Liver (tissue), 8 donors: ENCODE measurements at regions not wholly inside any gene's neighbourhood (a gene's known extent, or its start where the extent isn't known, plus 50 kb on each side); places are given as distances from the start of the nearest gene placed in this dataset.

Experiments used
- DNase-seq: peaks from one replicate; pipeline ENCODE4 v3.0.0-alpha.2; 2017; ENCODE audit warnings: low spot score
- H3K27ac ChIP-seq, 2 donors: one replicate each; pipeline ENCODE4 v1.7.0; 2013; ENCODE audit warnings: inconsistent platforms in 2 of 2, low read length in 2 of 2, control low read depth in 1 of 2, low read depth in 1 of 2, mild to moderate bottlenecking in 1 of 2
- H3K27me3 ChIP-seq, 4 donors: one replicate each; pipeline versions ENCODE4 v1.6.1 to v1.7.0; 2013; ENCODE audit warnings: low read length in 3 of 4, inconsistent platforms in 1 of 4, mild to moderate bottlenecking in 1 of 4, moderate library complexity in 1 of 4; ENCODE audit not compliant: control insufficient read depth in 4 of 4, insufficient read depth in 4 of 4
- H3K36me3 ChIP-seq, 4 donors: one replicate each; pipeline versions ENCODE4 v1.6.1 to v1.7.0; 2013; ENCODE audit warnings: low read length in 3 of 4, mild to moderate bottlenecking in 3 of 4, low read depth in 1 of 4, moderate library complexity in 1 of 4; ENCODE audit not compliant: control insufficient read depth in 4 of 4, insufficient read depth in 3 of 4
- H3K4me1 ChIP-seq, 4 donors: one replicate each; pipeline versions ENCODE4 v1.6.1 to v1.7.0; 2013; ENCODE audit warnings: low read length in 3 of 4, mild to moderate bottlenecking in 3 of 4, moderate library complexity in 1 of 4; ENCODE audit not compliant: control insufficient read depth in 4 of 4, insufficient read depth in 4 of 4
- H3K4me3 ChIP-seq, 3 donors: one replicate each; pipeline versions ENCODE4 v1.6.1 to v1.7.0; 2013; ENCODE audit warnings: low read length in 3 of 3, control low read depth in 1 of 3, low read depth in 1 of 3, mild to moderate bottlenecking in 1 of 3
- H3K9ac ChIP-seq, 2 donors: one replicate each; pipeline ENCODE4 v1.7.0; 2013; ENCODE audit warnings: low read length in 2 of 2, mild to moderate bottlenecking in 2 of 2, moderate library complexity in 2 of 2, control low read depth in 1 of 2, low read depth in 1 of 2
- H3K9me3 ChIP-seq, 4 donors: one replicate each; pipeline versions ENCODE4 v1.6.1 to v1.7.0; 2013; ENCODE audit warnings: low read length in 3 of 4; ENCODE audit not compliant: control insufficient read depth in 4 of 4
- CTCF ChIP-seq: fragments of 150-350 bp; IDR thresholded peaks from 2 replicates; pipeline ENCODE4 v1.5.1; 2017; ENCODE audit warnings: improper control_type of control experiment, low read depth, low read length; ENCODE audit not compliant: missing input control
- FOXA1 ChIP-seq: IDR thresholded peaks from 2 replicates; pipeline ENCODE4 v1.6.1; 2016; ENCODE audit warnings: antibody characterized with exemption
- HNF4A ChIP-seq, 2 donors: conservative IDR thresholded peaks; 2 replicates each; pipeline ENCODE4 v1.6.1; 2016; ENCODE audit warnings: antibody characterized with exemption in 2 of 2, mild to moderate bottlenecking in 2 of 2
- JUND ChIP-seq, 2 donors: IDR thresholded peaks; 2 replicates each; pipeline ENCODE4 v1.6.1; 2016; ENCODE audit warnings: antibody characterized with exemption in 2 of 2
- MAX ChIP-seq: IDR thresholded peaks from 2 replicates; pipeline ENCODE4 v1.6.1; 2016; ENCODE audit warnings: antibody characterized with exemption
- NR2F2 ChIP-seq: IDR thresholded peaks from 2 replicates; pipeline ENCODE4 v1.6.1; 2016; ENCODE audit warnings: antibody characterized with exemption
- RAD21 ChIP-seq, 2 donors: IDR thresholded peaks; 2 replicates each; pipeline ENCODE4 v1.6.1; 2016; ENCODE audit warnings: antibody characterized with exemption in 2 of 2, mild to moderate bottlenecking in 2 of 2
- REST ChIP-seq: IDR thresholded peaks from 2 replicates; pipeline ENCODE4 v1.6.1; 2016; ENCODE audit warnings: antibody characterized with exemption, mild to moderate bottlenecking
- RXRA ChIP-seq, 2 donors: IDR thresholded peaks; 2 replicates each; pipeline ENCODE4 v1.6.1; 2017 to 2018; ENCODE audit warnings: antibody characterized with exemption in 2 of 2, mild to moderate bottlenecking in 1 of 2
- SP1 ChIP-seq: IDR thresholded peaks from 2 replicates; pipeline ENCODE4 v1.6.1; 2018; ENCODE audit warnings: antibody characterized with exemption, mild to moderate bottlenecking
- TAF1 ChIP-seq: conservative IDR thresholded peaks from 2 replicates; pipeline ENCODE4 v1.6.1; 2016; ENCODE audit warnings: antibody characterized with exemption, mild to moderate bottlenecking
- YY1 ChIP-seq: IDR thresholded peaks from 2 replicates; pipeline ENCODE4 v1.6.1; 2016; ENCODE audit warnings: antibody characterized with exemption, mild to moderate bottlenecking
- ZBTB33 ChIP-seq: IDR thresholded peaks from 2 replicates; pipeline ENCODE4 v1.6.1; 2016; ENCODE audit warnings: antibody characterized with exemption
- WGBS: extraction: QIAGEN DNeasy Blood & Tissue Kit; methylation state at CpG from one replicate; pipeline ENCODE4 v1.1.7; 2013; 5-methylcytosine and 5-hydroxymethylcytosine counted together
- donor health status: healthy.
- donor health status: healthy.
- donor health status: healthy.
- donor health status: healthy.
- donor health status: healthy.

- WGBS, result 40% methylated on average over 2 of the region's 2 CpGs
- Histone ChIP-seq H3K27ac (no peak overlapping the region), H3K4me3 (no peak overlapping the region), H3K9me3 (no peaks in the 10 kb centered on the region), H3K4me1 (no peaks in the 10 kb centered on the region), H3K9ac (no peak overlapping the region), H3K36me3 (no peaks in the 10 kb centered on the region), H3K27me3 (no peaks in the 10 kb centered on the region)
- DNase-seq, result no peak
- no peak for TF ChIP-seq NR2F2
- TF ChIP-seq RAD21 (IDR thresholded peaks at IDR 0.05), result no peak
- no peak for TF ChIP-seq RXRA (IDR thresholded peaks at IDR 0.05)
- TF ChIP-seq MAX, result no peak
- TF ChIP-seq JUND (IDR thresholded peaks at IDR 0.05), result no peak
- no peak for TF ChIP-seq SP1
- TF ChIP-seq HNF4A (conservative IDR thresholded peaks at IDR 0.05), result no peak
- no peak for TF ChIP-seq CTCF
- no peak for TF ChIP-seq REST
- no peak for TF ChIP-seq FOXA1
- no peak for TF ChIP-seq YY1
- no peak for TF ChIP-seq TAF1
Measured at GRCh38 chr2:180763263-180763989, 217.0 kb upstream of the UBE2E3 start.

GRCh38 chr2:180761224-180761623, 219.2 kb upstream of the UBE2E3 start:
- Histone ChIP-seq H3K9me3 (no peaks in the 10 kb centered on the region), H3K27ac (no peak overlapping the region), H3K27me3 (no peaks in the 10 kb centered on the region), H3K9ac (no peak overlapping the region), H3K4me3 (no peak overlapping the region), H3K4me1 (no peaks in the 10 kb centered on the region), H3K36me3 (no peaks in the 10 kb centered on the region)
- TF ChIP-seq RAD21 (IDR thresholded peaks at IDR 0.05) (no peak), ZBTB33 (no peak), MAX (no peak), REST (no peak)
- DNase-seq, result no peak
- WGBS, result 52% methylated on average over 5 of the region's 5 CpGs
